ENCODE measurements at regions not wholly inside any gene's neighbourhood (a gene's known extent, or its start where the extent isn't known, plus 50 kb on each side); places are given as distances from the start of the nearest gene placed in this dataset.
"Not testable (repeated sequence)": the region's sequence is repeated elsewhere in the genome, so short reads cannot be mapped to it uniquely, and the experiment has no call there.

DNA sequence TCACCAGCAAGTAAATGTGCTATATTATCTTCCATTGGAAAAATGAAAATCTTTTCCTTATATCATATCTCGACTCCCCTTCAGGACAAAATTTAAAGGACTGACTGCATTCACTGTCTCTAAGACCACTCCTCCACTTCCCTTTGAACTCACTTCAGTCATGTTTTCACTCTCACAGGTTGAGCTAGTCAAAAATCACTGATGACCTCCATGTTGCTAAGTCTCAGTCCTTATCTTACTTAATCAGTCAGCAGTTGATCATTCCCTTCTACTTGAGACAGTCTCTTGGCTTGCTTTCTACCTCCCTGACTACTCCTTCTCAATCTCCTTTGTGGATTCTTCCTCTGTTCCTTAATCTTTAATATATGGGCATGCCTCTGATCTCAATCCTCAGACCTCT, 117.0 kb upstream of the LSM6 start:
- TF ChIP-seq, protein P1, sequence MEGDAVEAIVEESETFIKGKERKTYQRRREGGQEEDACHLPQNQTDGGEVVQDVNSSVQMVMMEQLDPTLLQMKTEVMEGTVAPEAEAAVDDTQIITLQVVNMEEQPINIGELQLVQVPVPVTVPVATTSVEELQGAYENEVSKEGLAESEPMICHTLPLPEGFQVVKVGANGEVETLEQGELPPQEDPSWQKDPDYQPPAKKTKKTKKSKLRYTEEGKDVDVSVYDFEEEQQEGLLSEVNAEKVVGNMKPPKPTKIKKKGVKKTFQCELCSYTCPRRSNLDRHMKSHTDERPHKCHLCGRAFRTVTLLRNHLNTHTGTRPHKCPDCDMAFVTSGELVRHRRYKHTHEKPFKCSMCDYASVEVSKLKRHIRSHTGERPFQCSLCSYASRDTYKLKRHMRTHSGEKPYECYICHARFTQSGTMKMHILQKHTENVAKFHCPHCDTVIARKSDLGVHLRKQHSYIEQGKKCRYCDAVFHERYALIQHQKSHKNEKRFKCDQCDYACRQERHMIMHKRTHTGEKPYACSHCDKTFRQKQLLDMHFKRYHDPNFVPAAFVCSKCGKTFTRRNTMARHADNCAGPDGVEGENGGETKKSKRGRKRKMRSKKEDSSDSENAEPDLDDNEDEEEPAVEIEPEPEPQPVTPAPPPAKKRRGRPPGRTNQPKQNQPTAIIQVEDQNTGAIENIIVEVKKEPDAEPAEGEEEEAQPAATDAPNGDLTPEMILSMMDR (IDR thresholded peaks at IDR 0.05; ENCODE audit: low read depth, low read length) = no peak
- no peak overlapping the region for H3K4me3 ChIP-seq (ENCODE audit: low read depth, low read length)
- no peak for DNase-seq (ENCODE audit: low read depth, low spot score)
- in situ Hi-C loops (cut with HindIII; ENCODE audit: low sequenced_read_pairs) = no loop called here

GRCh38 chr4:146054676-146055075, 116.1 kb upstream of the ZNF827 start:
- TF ChIP-seq, protein P1 (IDR thresholded peaks at IDR 0.05; ENCODE audit: low read depth, low read length) = no peak
- DNase-seq (ENCODE audit: low read depth, low spot score) = no peak
- in situ Hi-C loops (cut with HindIII; ENCODE audit: low sequenced_read_pairs) = no loop called here
- H3K4me3 ChIP-seq (ENCODE audit: low read depth, low read length) = no peak overlapping the region

GRCh38 chr4:146053891-146054290, 115.3 kb upstream of the ZNF827 start:
- in situ Hi-C loops (cut with HindIII; ENCODE audit: low sequenced_read_pairs) = no loop called here
- no peak overlapping the region for H3K4me3 ChIP-seq (ENCODE audit: low read depth, low read length)
- no peak for DNase-seq (ENCODE audit: low read depth, low spot score)
- TF ChIP-seq, protein P1 (IDR thresholded peaks at IDR 0.05; ENCODE audit: low read depth, low read length) = no peak

GRCh38 chr4:146051728-146052391, 113.2 kb upstream of the ZNF827 start:
- TF ChIP-seq, protein P1 (IDR thresholded peaks at IDR 0.05; ENCODE audit: low read depth, low read length) = no peak
- in situ Hi-C loops (cut with HindIII; ENCODE audit: low sequenced_read_pairs) = no loop called here
- H3K4me3 ChIP-seq (ENCODE audit: low read depth, low read length) = no peak overlapping the region
- DNase-seq (ENCODE audit: low read depth, low spot score) = peak; percentile 74

DNA sequence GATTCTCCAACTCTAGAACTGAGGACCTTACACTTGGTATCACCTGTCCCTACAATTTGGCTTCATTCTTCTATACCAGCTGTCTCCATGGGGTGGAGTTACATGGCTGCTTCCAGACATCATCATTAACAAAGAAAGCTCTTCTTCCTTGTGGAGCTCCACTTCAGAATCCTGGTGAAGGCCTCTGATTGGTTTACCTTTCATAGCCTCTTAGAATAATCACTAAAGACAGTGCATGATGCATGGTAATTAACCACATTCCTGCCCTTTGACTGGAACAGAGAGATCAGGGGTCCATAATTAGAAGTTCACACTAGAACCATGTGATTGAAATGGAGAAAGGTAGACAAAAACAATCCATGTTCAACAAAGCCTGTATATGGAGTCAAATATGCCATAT, 112.6 kb upstream of the ZNF827 start:
- in situ Hi-C loops (cut with HindIII; ENCODE audit: low sequenced_read_pairs) = no loop called here
- H3K4me3 ChIP-seq (ENCODE audit: low read depth, low read length) = no peak overlapping the region
- TF ChIP-seq, protein P1 (IDR thresholded peaks at IDR 0.05; ENCODE audit: low read depth, low read length) = no peak
- no peak for DNase-seq (ENCODE audit: low read depth, low spot score)

- in situ Hi-C loops (cut with HindIII; ENCODE audit: low sequenced_read_pairs) = no loop called here
- DNase-seq (ENCODE audit: low read depth, low spot score) = no peak
- H3K4me3 ChIP-seq (ENCODE audit: low read depth, low read length) = no peak overlapping the region
- TF ChIP-seq, protein P1 (IDR thresholded peaks at IDR 0.05; ENCODE audit: low read depth, low read length) = no peak
These were observed 111.2 kb upstream of the ZNF827 start for GRCh38 chr4:146049802-146050201.

- in situ Hi-C loops (cut with HindIII; ENCODE audit: low sequenced_read_pairs); H3K4me3 ChIP-seq (ENCODE audit: low read depth, low read length); DNase-seq (ENCODE audit: low read depth, low spot score): not testable (repeated sequence)
These were observed 109.1 kb upstream of the ZNF827 start for GRCh38 chr4:146047768-146048167.

Measured in astrocyte of the spinal cord (primary cell).